Right lobe of liver (tissue), 6 donors: ENCODE measurements at regions not wholly inside any gene's neighbourhood (a gene's known extent, or its start where the extent isn't known, plus 50 kb on each side); places are given as distances from the start of the nearest gene placed in this dataset.

Source experiments
- ATAC-seq, 4 donors: fragments of 200-7000 bp; cut with Tn5 transposase; one replicate each; pipeline ENCODE4 v1.9.1; 2020; ENCODE audit warnings: mild to moderate bottlenecking in 4 of 4, moderate library complexity in 4 of 4
- DNase-seq, 3 donors: peaks; one replicate each; pipeline ENCODE4 v3.0.0-alpha.2; 2020
- H3K27ac ChIP-seq, 3 donors: fragments of 200-600 bp; one replicate each; pipeline ENCODE4 v1.8.0; 2022
- H3K27me3 ChIP-seq, 2 donors: fragments of 200-600 bp; one replicate each; pipeline ENCODE4 v1.8.0; 2022
- H3K36me3 ChIP-seq, 4 donors: fragments of 200-600 bp; sonication (generic) in 1 of 4; one replicate each; pipeline versions ENCODE4 v1.5.1 to v1.8.0; 2017 to 2022; ENCODE audit warnings: control low read depth in 1 of 4
- H3K4me1 ChIP-seq, 4 donors: fragments of 200-600 bp; sonication (generic) in 1 of 4; one replicate each; pipeline versions ENCODE4 v1.5.1 to v1.8.0; 2017 to 2022; ENCODE audit warnings: control low read depth in 1 of 4
- H3K4me3 ChIP-seq, 3 donors: fragments of 200-600 bp; one replicate each; pipeline ENCODE4 v1.8.0; 2022
- H3K9me3 ChIP-seq, 4 donors: fragments of 200-600 bp; sonication (generic) in 1 of 4; one replicate each; pipeline versions ENCODE4 v1.5.1 to v1.8.0; 2017 to 2022; ENCODE audit warnings: control low read depth in 1 of 4
- CTCF ChIP-seq, 4 donors: fragments of 200-600 bp in 3 of 4; fragments of 450-650 bp in 1 of 4; IDR thresholded peaks; one replicate each; pipeline versions ENCODE4 v1.5.1 to v1.8.0; 2016 to 2022; ENCODE audit warnings: antibody characterized with exemption in 4 of 4, mild to moderate bottlenecking in 2 of 4
- POLR2A ChIP-seq: fragments of 450-650 bp; IDR thresholded peaks from one replicate; pipeline ENCODE4 v1.6.1; 2017; ENCODE audit warnings: antibody characterized with exemption, mild to moderate bottlenecking
- WGBS: methylation state at CpG from one replicate; pipeline ENCODE4 v1.1.6; 2018; ENCODE audit warnings: low coverage, low lambda C conversion rate; ENCODE audit not compliant: insufficient coverage; ENCODE audit errors: missing lambda C conversion rate; 5-methylcytosine and 5-hydroxymethylcytosine counted together
- intact Hi-C, 2 donors: fragments of 100-400 bp; cut with DNase I; formaldehyde crosslinking; loops; one replicate each; pipeline versions ENCODE4 v1.11.2 to v1.14.1; 2022
- donor health status: DM: no; HTN: yes; CAD: no.
- donor health status: DM: no; HTN: no; CAD: no.
- donor health status: DM: no; HTN: no; CAD: no.
- donor health status: DM: no; HTN: yes; CAD: no.
- donor health status: DM: no; HTN: yes; CAD: no.

GRCh38 chr6:105839266-105839665 lies 246.9 kb upstream of the PRDM1 start:
- Histone ChIP-seq H3K9me3 (no peaks in the 10 kb centered on the region), H3K27ac (no peak overlapping the region), H3K36me3 (no peaks in the 10 kb centered on the region), H3K4me1 (no peaks in the 10 kb centered on the region), H3K4me3 (no peak overlapping the region), H3K27me3 (no peaks in the 10 kb centered on the region)
- intact Hi-C loops, result no loop called here
- DNase-seq, result no peak
- TF ChIP-seq POLR2A (no peak), CTCF (IDR thresholded peaks at IDR 0.05) (no peak)
- no peak for ATAC-seq

GRCh38 chr6:105838171-105838570 lies 248.0 kb upstream of the PRDM1 start:
- no peaks in the 10 kb centered on the region for H3K4me1 ChIP-seq
- H3K36me3 ChIP-seq, result no peaks in the 10 kb centered on the region
- TF ChIP-seq POLR2A (no peak), CTCF (IDR thresholded peaks at IDR 0.05) (no peak)
- no peaks in the 10 kb centered on the region for H3K9me3 ChIP-seq
- DNase-seq (no peak), ATAC-seq (no peak)
- intact Hi-C loops, result no loop called here
- 11% methylated on average over 1 of the region's 1 CpG for WGBS
- H3K27ac ChIP-seq, result no peak overlapping the region
- no peaks in the 10 kb centered on the region for H3K27me3 ChIP-seq
- no peak overlapping the region for H3K4me3 ChIP-seq

DNA sequence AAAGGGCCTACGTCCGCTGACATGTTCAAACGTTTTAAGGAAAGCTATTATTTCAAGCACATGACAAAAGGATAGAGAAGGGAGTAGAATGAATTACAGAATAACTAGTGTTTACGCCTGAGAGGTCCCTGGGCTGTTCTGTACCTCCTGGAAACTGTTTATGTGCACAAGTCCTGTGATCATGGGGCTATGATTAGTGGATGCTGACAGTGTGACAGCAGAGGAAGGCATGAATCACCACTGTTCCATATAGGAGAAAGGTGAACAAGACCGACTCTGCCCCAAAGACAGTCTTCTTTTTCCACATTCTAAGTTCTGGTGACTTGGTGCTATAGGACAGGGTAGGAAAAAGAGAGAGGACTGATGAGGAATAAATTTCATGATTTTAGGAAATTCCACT lies 249.2 kb upstream of the PRDM1 start:
- no peak overlapping the region for H3K27ac ChIP-seq
- H3K36me3 ChIP-seq, result no peaks in the 10 kb centered on the region
- TF ChIP-seq CTCF (IDR thresholded peaks at IDR 0.05) (no peak), POLR2A (no peak)
- H3K4me3 ChIP-seq, result no peak overlapping the region
- H3K4me1 ChIP-seq, result no peaks in the 10 kb centered on the region
- intact Hi-C loops, result no loop called here
- DNase-seq, result no peak
- ATAC-seq, result no peak
- no peaks in the 10 kb centered on the region for H3K9me3 ChIP-seq
- H3K27me3 ChIP-seq, result no peaks in the 10 kb centered on the region
- WGBS, result 78% methylated on average over 5 of the region's 5 CpGs

- DNase-seq (no peak), ATAC-seq (no peak)
- Histone ChIP-seq H3K27me3 (no peaks in the 10 kb centered on the region), H3K36me3 (no peaks in the 10 kb centered on the region), H3K4me3 (no peak overlapping the region), H3K9me3 (no peaks in the 10 kb centered on the region), H3K4me1 (no peaks in the 10 kb centered on the region), H3K27ac (no peak overlapping the region)
- intact Hi-C loops, result no loop called here
- TF ChIP-seq CTCF (IDR thresholded peaks at IDR 0.05) (no peak), POLR2A (no peak)
- 87% methylated on average over 5 of the region's 5 CpGs for WGBS
These were observed 249.8 kb upstream of the PRDM1 start for GRCh38 chr6:105836379-105836778.

DNA sequence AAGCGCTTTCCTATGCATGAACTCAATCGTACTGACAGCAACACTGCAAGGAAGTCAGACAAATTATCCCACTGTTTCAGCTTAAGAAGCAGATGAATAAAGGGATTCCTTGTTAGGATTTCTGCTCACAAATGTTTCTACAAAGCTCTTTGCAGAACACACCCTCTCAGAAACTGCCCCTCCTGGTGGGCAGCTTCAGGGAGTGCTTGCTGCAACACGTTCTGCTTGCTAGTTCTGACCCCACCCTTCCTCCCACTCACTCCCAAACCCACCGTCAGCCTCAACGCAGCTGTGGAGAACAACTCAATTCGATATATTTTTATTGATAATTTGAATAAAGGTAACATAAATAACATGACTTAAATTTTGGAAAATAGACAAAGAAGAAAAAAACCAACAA lies 250.8 kb upstream of the PRDM1 start:
- Histone ChIP-seq H3K36me3 (no peaks in the 10 kb centered on the region), H3K27me3 (no peaks in the 10 kb centered on the region), H3K9me3 (no peaks in the 10 kb centered on the region), H3K27ac (no peak overlapping the region), H3K4me3 (no peak overlapping the region), H3K4me1 (no peaks in the 10 kb centered on the region)
- DNase-seq (no peak), ATAC-seq (peak in 3 of 4 donors; percentile 45 to 61 (median 51))
- WGBS, result 56% methylated on average over 6 of the region's 6 CpGs
- intact Hi-C loops, result no loop called here
- TF ChIP-seq CTCF (IDR thresholded peaks at IDR 0.05) (peak in 2 of 4 donors; percentile 12 to 15), POLR2A (no peak)
